ENCODE measurements at regions not wholly inside any gene's neighbourhood (a gene's known extent, or its start where the extent isn't known, plus 50 kb on each side); places are given as distances from the start of the nearest gene placed in this dataset.

GRCh38 chr3:102745881-102746280, 311.1 kb downstream of the ZPLD1 start:
- TF ChIP-seq, protein P1, sequence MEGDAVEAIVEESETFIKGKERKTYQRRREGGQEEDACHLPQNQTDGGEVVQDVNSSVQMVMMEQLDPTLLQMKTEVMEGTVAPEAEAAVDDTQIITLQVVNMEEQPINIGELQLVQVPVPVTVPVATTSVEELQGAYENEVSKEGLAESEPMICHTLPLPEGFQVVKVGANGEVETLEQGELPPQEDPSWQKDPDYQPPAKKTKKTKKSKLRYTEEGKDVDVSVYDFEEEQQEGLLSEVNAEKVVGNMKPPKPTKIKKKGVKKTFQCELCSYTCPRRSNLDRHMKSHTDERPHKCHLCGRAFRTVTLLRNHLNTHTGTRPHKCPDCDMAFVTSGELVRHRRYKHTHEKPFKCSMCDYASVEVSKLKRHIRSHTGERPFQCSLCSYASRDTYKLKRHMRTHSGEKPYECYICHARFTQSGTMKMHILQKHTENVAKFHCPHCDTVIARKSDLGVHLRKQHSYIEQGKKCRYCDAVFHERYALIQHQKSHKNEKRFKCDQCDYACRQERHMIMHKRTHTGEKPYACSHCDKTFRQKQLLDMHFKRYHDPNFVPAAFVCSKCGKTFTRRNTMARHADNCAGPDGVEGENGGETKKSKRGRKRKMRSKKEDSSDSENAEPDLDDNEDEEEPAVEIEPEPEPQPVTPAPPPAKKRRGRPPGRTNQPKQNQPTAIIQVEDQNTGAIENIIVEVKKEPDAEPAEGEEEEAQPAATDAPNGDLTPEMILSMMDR (IDR thresholded peaks at IDR 0.05) = no peak
- TF ChIP-seq POLR2AphosphoS5 (IDR thresholded peaks at IDR 0.05; ENCODE audit: insufficient read depth in 1 of 2, low read depth in 1 of 2) (no peak), POLR2A (IDR thresholded peaks at IDR 0.05) (no peak)
